ENCODE measurements at regions not wholly inside any gene's neighbourhood (a gene's known extent, or its start where the extent isn't known, plus 50 kb on each side); places are given as distances from the start of the nearest gene placed in this dataset.
"Not testable (repeated sequence)": the region's sequence is repeated elsewhere in the genome, so short reads cannot be mapped to it uniquely, and the experiment has no call there.

DNA sequence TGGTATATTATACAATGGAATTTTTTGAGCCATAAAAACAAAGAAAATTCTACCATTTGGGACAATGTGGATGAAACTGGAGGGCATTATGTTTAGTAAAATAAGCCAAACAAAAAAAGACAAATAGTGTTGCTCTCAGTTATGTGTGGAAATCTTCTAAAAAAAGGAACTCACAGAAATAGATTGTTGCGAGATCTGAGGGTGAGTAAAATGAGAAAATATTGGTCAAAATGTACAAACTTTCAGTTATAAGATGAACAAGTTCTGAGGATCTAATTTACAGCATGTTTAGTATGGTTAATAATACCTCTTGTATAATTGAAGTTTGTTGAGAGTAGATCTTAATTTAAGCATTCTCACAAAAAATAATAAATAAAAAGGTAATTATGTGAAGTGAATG is 291.2 kb downstream of the KIF20B start:
- Mint-ChIP-seq H3K9me3 (ENCODE audit: low read depth) (peaks cover 9% of the 10 kb centered on the region), H3K27me3 (no peaks in the 10 kb centered on the region), H3K36me3 (ENCODE audit: insufficient read depth) (no peaks in the 10 kb centered on the region), H3K4me3 (ENCODE audit: low read depth) (no peak overlapping the region), H3K27ac (no peak overlapping the region), H3K4me1 (ENCODE audit: low read depth) (no peaks in the 10 kb centered on the region)
- TF ChIP-seq, protein P1, sequence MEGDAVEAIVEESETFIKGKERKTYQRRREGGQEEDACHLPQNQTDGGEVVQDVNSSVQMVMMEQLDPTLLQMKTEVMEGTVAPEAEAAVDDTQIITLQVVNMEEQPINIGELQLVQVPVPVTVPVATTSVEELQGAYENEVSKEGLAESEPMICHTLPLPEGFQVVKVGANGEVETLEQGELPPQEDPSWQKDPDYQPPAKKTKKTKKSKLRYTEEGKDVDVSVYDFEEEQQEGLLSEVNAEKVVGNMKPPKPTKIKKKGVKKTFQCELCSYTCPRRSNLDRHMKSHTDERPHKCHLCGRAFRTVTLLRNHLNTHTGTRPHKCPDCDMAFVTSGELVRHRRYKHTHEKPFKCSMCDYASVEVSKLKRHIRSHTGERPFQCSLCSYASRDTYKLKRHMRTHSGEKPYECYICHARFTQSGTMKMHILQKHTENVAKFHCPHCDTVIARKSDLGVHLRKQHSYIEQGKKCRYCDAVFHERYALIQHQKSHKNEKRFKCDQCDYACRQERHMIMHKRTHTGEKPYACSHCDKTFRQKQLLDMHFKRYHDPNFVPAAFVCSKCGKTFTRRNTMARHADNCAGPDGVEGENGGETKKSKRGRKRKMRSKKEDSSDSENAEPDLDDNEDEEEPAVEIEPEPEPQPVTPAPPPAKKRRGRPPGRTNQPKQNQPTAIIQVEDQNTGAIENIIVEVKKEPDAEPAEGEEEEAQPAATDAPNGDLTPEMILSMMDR (IDR thresholded peaks at IDR 0.05; ENCODE audit: unreplicated experiment) = no peak
- no peak for DNase-seq (ENCODE audit: low spot score, unreplicated experiment)

DNA sequence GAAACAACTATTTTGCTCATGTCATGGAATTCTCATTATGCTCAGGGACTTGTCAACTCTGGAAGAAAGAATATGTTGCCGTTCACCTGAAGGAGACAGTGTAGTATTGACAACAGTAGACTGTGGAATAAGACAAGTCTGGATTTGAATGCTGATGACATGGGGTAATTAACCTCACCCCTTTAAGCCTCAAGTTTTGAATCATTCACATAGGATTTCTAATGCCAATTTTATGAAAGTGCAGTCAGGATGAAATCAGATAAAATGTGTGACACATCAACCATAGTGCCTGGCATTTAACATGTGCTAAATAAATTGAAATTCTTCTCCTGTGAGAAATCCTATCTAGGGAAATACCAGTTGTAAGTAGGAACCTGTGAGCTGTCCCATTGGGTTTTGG is 305.8 kb downstream of the KIF20B start:
- no peak for DNase-seq (ENCODE audit: low spot score, unreplicated experiment)
- H3K27me3 Mint-ChIP-seq = no peaks in the 10 kb centered on the region
- peaks cover 12% of the 10 kb centered on the region for H3K9me3 Mint-ChIP-seq (ENCODE audit: low read depth)
- H3K27ac Mint-ChIP-seq = no peak overlapping the region
- no peaks in the 10 kb centered on the region for H3K4me1 Mint-ChIP-seq (ENCODE audit: low read depth)
- H3K4me3 Mint-ChIP-seq (ENCODE audit: low read depth) = no peak overlapping the region
- TF ChIP-seq, protein P1 (IDR thresholded peaks at IDR 0.05; ENCODE audit: unreplicated experiment) = no peak
- H3K36me3 Mint-ChIP-seq (ENCODE audit: insufficient read depth) = no peaks in the 10 kb centered on the region

DNA sequence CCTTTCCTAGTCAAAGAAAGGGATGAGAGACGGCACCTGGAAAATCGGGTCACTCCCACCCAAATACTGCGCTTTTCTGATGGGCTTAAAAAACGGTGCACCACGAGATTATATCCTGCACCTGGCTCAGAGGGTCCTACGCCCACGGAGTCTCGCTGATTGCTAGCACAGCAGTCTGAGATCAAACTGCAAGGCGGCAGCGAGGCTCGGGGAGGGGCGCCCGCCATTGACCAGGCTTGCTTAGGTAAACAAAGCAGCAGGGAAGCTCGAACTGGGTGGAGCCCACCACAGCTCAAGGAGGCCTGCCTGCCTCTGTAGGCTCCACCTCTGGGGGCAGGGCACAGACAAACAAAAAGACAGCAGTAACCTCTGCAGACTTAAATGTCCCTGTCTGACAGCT is 309.9 kb downstream of the KIF20B start:
- H3K9me3 Mint-ChIP-seq (ENCODE audit: low read depth); DNase-seq (ENCODE audit: low spot score, unreplicated experiment); H3K4me3 Mint-ChIP-seq (ENCODE audit: low read depth); H3K36me3 Mint-ChIP-seq (ENCODE audit: insufficient read depth); H3K27me3 Mint-ChIP-seq; H3K27ac Mint-ChIP-seq; H3K4me1 Mint-ChIP-seq (ENCODE audit: low read depth): not testable (repeated sequence)

DNA sequence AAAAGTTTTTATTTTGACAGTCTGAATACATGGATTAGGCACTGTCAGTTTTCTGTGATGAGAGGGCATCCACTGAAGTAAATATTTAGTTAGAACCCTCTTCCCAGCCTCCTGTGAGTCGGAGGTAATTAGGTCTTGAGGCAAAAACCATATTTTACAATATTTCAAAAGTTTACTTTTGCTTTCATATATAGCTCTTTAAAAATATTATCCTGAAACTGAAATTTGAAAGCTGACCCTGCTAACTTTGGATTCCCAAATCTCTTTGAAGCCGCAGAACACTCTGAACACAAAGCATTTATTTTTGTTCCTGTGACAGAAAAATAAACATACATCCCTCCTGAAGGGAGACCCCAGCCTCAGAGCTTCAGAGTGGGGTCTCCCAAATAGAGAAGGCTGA is 317.4 kb downstream of the KIF20B start:
- H3K9me3 Mint-ChIP-seq (ENCODE audit: low read depth) = no peaks in the 10 kb centered on the region
- H3K4me3 Mint-ChIP-seq (ENCODE audit: low read depth) = no peak overlapping the region
- no peaks in the 10 kb centered on the region for H3K36me3 Mint-ChIP-seq (ENCODE audit: insufficient read depth)
- H3K27ac Mint-ChIP-seq = no peak overlapping the region
- DNase-seq (ENCODE audit: low spot score, unreplicated experiment) = no peak
- H3K4me1 Mint-ChIP-seq (ENCODE audit: low read depth) = peaks cover 4% of the 10 kb centered on the region
- no peaks in the 10 kb centered on the region for H3K27me3 Mint-ChIP-seq
- TF ChIP-seq, protein P1 (IDR thresholded peaks at IDR 0.05; ENCODE audit: unreplicated experiment) = no peak

DNA sequence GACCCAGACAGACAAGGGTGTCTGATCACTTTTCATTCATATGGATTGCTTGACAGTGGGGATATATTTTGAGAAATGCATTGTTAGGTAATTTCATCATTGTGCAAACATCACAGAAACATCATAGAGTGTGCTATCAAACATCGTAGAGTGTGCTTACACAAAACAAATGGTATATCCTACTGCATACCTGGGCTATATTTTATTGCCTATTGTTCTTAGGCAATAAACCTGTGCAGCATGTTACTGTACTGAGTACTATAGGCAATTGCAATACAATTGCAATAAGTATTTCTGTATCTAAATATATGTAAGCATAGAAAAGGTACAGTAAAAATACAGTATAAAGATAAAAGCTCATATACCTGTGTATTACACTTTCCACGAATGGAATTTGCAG is 319.1 kb downstream of the KIF20B start:
- Mint-ChIP-seq H3K9me3 (ENCODE audit: low read depth) (no peaks in the 10 kb centered on the region), H3K4me1 (ENCODE audit: low read depth) (peaks cover 4% of the 10 kb centered on the region), H3K27me3 (no peaks in the 10 kb centered on the region), H3K27ac (no peak overlapping the region), H3K36me3 (ENCODE audit: insufficient read depth) (no peaks in the 10 kb centered on the region), H3K4me3 (ENCODE audit: low read depth) (no peak overlapping the region)
- TF ChIP-seq, protein P1 (IDR thresholded peaks at IDR 0.05; ENCODE audit: unreplicated experiment) = no peak
- DNase-seq (ENCODE audit: low spot score, unreplicated experiment) = no peak

DNA sequence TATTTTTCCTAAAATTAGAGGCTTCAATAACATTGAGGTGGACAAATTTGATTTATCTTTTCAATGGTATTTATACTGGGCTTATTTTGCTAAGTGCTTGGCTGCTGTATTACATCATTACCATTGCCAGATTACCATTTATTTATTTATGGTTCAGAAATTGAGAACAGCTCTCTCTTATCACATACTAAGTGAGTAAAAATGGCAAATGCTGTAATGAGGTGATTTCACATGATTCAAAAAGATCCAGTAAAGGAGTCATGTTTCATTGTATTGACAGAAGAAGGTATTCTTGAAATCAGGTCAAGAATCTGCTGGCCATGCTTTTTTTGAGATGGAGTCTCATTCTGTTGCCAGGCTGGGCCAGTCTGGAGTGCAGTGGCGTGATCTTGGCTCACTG is 322.6 kb downstream of the KIF20B start:
- Mint-ChIP-seq H3K36me3 (ENCODE audit: insufficient read depth) (no peaks in the 10 kb centered on the region), H3K9me3 (ENCODE audit: low read depth) (peaks cover 11% of the 10 kb centered on the region), H3K4me3 (ENCODE audit: low read depth) (no peak overlapping the region), H3K27me3 (no peaks in the 10 kb centered on the region), H3K4me1 (ENCODE audit: low read depth) (peaks cover 4% of the 10 kb centered on the region), H3K27ac (no peak overlapping the region)
- TF ChIP-seq, protein P1 (IDR thresholded peaks at IDR 0.05; ENCODE audit: unreplicated experiment) = no peak
- no peak for DNase-seq (ENCODE audit: low spot score, unreplicated experiment)
